ENCODE measurements at regions not wholly inside any gene's neighbourhood (a gene's known extent, or its start where the extent isn't known, plus 50 kb on each side); places are given as distances from the start of the nearest gene placed in this dataset.

GRCh38 chr9:616694-617093 lies 224.8 kb upstream of the DMRT1 start:
- Histone ChIP-seq H3K9ac (ENCODE audit: low read depth in 1 of 2, low read length in 2 of 2) (no peak overlapping the region), H3K4me3 (ENCODE audit: low read depth in 1 of 3, low read length in 3 of 3) (no peak overlapping the region), H3K27ac (ENCODE audit: low read depth in 1 of 2, low read length in 2 of 2) (no peak overlapping the region), H3K4me1 (ENCODE audit: control insufficient read depth in 4 of 4, insufficient read depth in 4 of 4, low read length in 3 of 4) (peaks cover 2 to 26% (median 11%) of the 10 kb centered on the region in 4 donors), H3K9me3 (ENCODE audit: control insufficient read depth in 4 of 4, low read length in 3 of 4) (no peaks in the 10 kb centered on the region), H3K36me3 (ENCODE audit: control insufficient read depth in 4 of 4, insufficient read depth in 3 of 4, low read depth in 1 of 4, low read length in 3 of 4) (no peaks in the 10 kb centered on the region), H3K27me3 (ENCODE audit: control insufficient read depth in 4 of 4, insufficient read depth in 4 of 4, low read length in 3 of 4) (no peaks in the 10 kb centered on the region)
- 77% methylated on average over 4 of the region's 4 CpGs for WGBS
- TF ChIP-seq HNF4G (IDR thresholded peaks at IDR 0.05) (no peak), RXRA (IDR thresholded peaks at IDR 0.05) (no peak), ATF3 (IDR thresholded peaks at IDR 0.05) (no peak), GABPA (IDR thresholded peaks at IDR 0.05 in 1 of 2, conservative IDR thresholded peaks at IDR 0.05 in 1 of 2) (no peak), ZBTB33 (IDR thresholded peaks at IDR 0.05) (no peak), FOXA1 (IDR thresholded peaks at IDR 0.05) (no peak), NR2F2 (IDR thresholded peaks at IDR 0.05) (no peak), CTCF (IDR thresholded peaks at IDR 0.05; ENCODE audit: low read depth, low read length, missing input control) (no peak)
- DNase-seq (ENCODE audit: low spot score) = no peak

GRCh38 chr9:617445-618085 lies 223.9 kb upstream of the DMRT1 start:
- Histone ChIP-seq H3K4me3 (ENCODE audit: low read depth in 1 of 3, low read length in 3 of 3) (no peak overlapping the region), H3K27me3 (ENCODE audit: control insufficient read depth in 4 of 4, insufficient read depth in 4 of 4, low read length in 3 of 4) (no peaks in the 10 kb centered on the region), H3K9me3 (ENCODE audit: control insufficient read depth in 4 of 4, low read length in 3 of 4) (no peaks in the 10 kb centered on the region), H3K36me3 (ENCODE audit: control insufficient read depth in 4 of 4, insufficient read depth in 3 of 4, low read depth in 1 of 4, low read length in 3 of 4) (no peaks in the 10 kb centered on the region), H3K27ac (ENCODE audit: low read depth in 1 of 2, low read length in 2 of 2) (no peak overlapping the region), H3K4me1 (ENCODE audit: control insufficient read depth in 4 of 4, insufficient read depth in 4 of 4, low read length in 3 of 4) (peaks cover 0 to 19% (median 9%) of the 10 kb centered on the region in 4 donors), H3K9ac (ENCODE audit: low read depth in 1 of 2, low read length in 2 of 2) (no peak overlapping the region)
- DNase-seq (ENCODE audit: low spot score) = no peak
- no peak for TF ChIP-seq EGR1 (IDR thresholded peaks at IDR 0.05; ENCODE audit: low read depth in 2 of 2)
- TF ChIP-seq SP1 (IDR thresholded peaks at IDR 0.05) = no peak
- no peak for TF ChIP-seq ATF3 (IDR thresholded peaks at IDR 0.05)
- WGBS = 91% methylated on average over 7 of the region's 7 CpGs

- Histone ChIP-seq H3K9me3 (ENCODE audit: control insufficient read depth in 4 of 4, low read length in 3 of 4) (no peaks in the 10 kb centered on the region), H3K4me3 (ENCODE audit: low read depth in 1 of 3, low read length in 3 of 3) (no peak overlapping the region), H3K4me1 (ENCODE audit: control insufficient read depth in 4 of 4, insufficient read depth in 4 of 4, low read length in 3 of 4) (peaks cover 0 to 14% (median 9%) of the 10 kb centered on the region in 4 donors), H3K27me3 (ENCODE audit: control insufficient read depth in 4 of 4, insufficient read depth in 4 of 4, low read length in 3 of 4) (no peaks in the 10 kb centered on the region), H3K36me3 (ENCODE audit: control insufficient read depth in 4 of 4, insufficient read depth in 3 of 4, low read depth in 1 of 4, low read length in 3 of 4) (no peaks in the 10 kb centered on the region), H3K27ac (ENCODE audit: low read depth in 1 of 2, low read length in 2 of 2) (no peak overlapping the region), H3K9ac (ENCODE audit: low read depth in 1 of 2, low read length in 2 of 2) (no peak overlapping the region)
- WGBS = 95% methylated on average over 5 of the region's 5 CpGs
- no peak for DNase-seq (ENCODE audit: low spot score)
- TF ChIP-seq RXRA (IDR thresholded peaks at IDR 0.05) (no peak), ATF3 (IDR thresholded peaks at IDR 0.05) (no peak), JUND (IDR thresholded peaks at IDR 0.05) (no peak), GABPA (IDR thresholded peaks at IDR 0.05 in 1 of 2, conservative IDR thresholded peaks at IDR 0.05 in 1 of 2) (no peak), RAD21 (IDR thresholded peaks at IDR 0.05) (no peak), YY1 (IDR thresholded peaks at IDR 0.05) (no peak), EGR1 (IDR thresholded peaks at IDR 0.05; ENCODE audit: low read depth in 2 of 2) (no peak), HNF4G (IDR thresholded peaks at IDR 0.05) (no peak), FOXA2 (IDR thresholded peaks at IDR 0.05) (no peak), SP1 (IDR thresholded peaks at IDR 0.05) (no peak), FOXA1 (IDR thresholded peaks at IDR 0.05) (no peak), REST (IDR thresholded peaks at IDR 0.05) (no peak), ZBTB33 (IDR thresholded peaks at IDR 0.05) (no peak), MAX (IDR thresholded peaks at IDR 0.05) (no peak)
Measured at GRCh38 chr9:618478-618877, 223.0 kb upstream of the DMRT1 start.
